ENCODE measurements at regions not wholly inside any gene's neighbourhood (a gene's known extent, or its start where the extent isn't known, plus 50 kb on each side); places are given as distances from the start of the nearest gene placed in this dataset.
A peak's percentile ranks its signal among the peaks of the same experiment; 100 is the strongest.
"Not testable (repeated sequence)": the region's sequence is repeated elsewhere in the genome, so short reads cannot be mapped to it uniquely, and the experiment has no call there.

- DNase-seq (ENCODE audit: low read depth) = peak; percentile 83
Observed at GRCh38 chr17:64739316-64740058, 77.4 kb upstream of the SMURF2 start.

DNA sequence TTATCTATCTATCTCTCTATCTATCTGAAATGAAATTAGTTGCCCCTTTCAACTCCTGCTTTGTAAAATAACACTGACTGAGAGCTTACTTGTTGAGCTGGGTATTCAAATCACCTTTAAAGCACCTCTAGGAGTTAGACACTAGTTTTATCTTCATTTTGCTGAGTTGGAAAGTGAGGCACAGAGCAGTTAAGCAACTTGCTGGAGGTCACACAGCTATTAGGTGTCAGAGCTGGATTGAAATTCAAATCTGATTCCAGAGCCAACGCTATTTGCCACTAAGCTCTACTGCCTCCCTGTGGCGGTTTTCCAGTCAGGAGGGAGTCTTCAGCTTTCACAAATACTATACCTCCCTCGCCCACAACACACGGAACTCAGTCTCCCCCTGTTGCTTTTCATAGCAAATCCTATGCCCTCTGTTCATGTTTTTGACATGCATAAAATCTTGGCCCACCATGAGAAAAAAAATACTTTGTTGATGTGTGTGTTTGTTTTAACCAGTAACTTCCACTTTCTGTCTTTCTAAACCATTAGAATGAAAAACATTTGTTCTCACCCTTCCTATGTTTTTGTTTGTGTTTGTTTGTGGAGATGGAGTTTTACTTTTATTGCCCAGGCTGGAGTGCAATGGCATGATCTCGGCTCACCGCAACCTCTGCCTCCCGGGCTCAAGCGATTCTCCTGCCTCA lies 74.8 kb upstream of the SMURF2 start:
- no peak overlapping the region for H3K4me3 ChIP-seq (ENCODE audit: low read depth, low read length)
- DNase-seq (ENCODE audit: low read depth) = no peak

More at GRCh38 chr17:64739316-64740058, 77.4 kb upstream of the SMURF2 start:
- no peak overlapping the region for H3K4me3 ChIP-seq (ENCODE audit: low read depth, low read length)

DNA sequence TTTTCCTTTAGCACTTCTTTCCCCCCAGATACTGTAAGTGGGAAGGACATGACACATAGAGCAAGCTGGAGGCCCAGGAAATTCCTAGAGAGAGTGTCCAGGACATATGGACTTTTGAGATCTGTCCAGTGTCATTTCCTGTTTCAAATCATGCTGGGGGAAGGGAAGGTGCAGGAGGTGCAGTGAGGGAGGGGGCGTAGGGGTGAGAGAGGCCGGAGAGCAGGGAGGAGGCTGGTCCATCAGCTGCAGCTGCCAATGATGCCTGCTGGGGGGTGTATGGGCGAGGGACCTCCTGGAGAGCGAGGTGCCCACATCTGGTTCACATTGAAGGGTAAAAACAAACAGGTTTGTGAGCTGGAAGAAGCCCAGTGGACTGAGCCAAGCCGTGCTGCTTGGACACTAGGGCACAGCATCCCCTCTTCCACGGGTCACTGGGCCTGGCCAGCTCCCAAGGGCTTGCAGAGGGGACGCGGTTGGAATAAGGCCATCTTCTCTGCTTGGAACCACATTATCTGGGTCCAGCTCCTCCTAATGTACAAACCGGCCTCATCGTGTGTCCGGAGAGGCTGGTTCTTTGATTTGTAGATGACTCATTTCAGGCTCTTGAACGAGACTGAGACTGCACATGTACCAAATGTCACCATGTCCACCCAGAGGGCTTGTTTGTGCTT lies 70.4 kb upstream of the SMURF2 start:
- DNase-seq (ENCODE audit: low read depth) = no peak
- no peak overlapping the region for H3K4me3 ChIP-seq (ENCODE audit: low read depth, low read length)

GRCh38 chr17:64730023-64730422 lies 67.9 kb upstream of the SMURF2 start:
- not testable (repeated sequence) for DNase-seq (ENCODE audit: low read depth); H3K4me3 ChIP-seq (ENCODE audit: low read depth, low read length)

DNA sequence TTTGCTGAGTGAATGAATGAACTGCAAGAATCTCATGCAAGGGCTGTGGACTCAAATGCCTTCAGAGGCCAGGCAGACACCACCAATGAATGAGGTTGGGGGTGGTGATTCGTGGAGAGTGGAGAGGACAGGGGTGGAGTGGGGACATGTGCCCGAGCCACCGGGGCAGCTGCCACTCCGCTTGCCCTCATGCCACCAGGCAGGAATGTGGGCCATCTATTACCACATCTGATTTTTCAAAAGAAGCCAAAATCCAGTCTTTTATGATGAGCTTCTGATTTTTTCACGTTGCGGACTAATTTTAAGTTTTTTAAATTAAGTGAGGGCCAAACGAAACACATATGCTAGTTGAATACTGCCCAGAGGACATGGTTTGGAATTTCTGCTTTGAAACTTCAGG lies 67.1 kb upstream of the SMURF2 start:
- no peak for DNase-seq (ENCODE audit: low read depth)
- H3K4me3 ChIP-seq (ENCODE audit: low read depth, low read length) = no peak overlapping the region

DNA sequence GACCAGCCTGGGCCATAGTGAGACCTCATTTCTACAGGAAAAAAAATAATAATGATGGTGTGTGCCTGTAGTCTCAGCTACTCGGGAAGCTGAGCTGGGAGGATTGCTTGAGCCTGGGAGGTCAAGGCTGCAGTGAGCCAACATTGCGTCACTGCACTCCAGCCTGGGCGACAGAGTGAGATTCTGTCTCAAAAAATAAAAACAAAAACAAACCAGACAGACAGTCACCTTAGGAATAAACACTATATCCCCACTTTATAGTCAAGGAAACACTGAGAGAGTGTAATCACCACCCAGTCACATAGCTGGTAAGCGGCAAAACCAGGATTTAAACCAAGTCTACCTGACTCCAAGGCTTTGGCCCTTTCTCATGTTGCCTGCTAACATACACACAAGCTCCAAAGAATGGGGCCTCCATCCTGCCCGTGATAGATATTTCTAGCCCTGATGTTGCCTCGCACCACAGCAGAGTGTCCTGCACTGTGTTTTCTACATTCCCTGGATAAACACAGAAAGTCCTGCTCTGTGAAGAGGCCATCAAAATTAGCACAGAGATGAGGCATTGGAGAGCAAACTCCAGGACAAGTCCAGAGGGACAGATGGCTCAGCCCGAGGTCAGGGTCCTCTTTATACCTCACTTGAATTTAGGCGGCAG lies 66.1 kb upstream of the SMURF2 start:
- no peak for DNase-seq (ENCODE audit: low read depth)
- no peak overlapping the region for H3K4me3 ChIP-seq (ENCODE audit: low read depth, low read length)

GRCh38 chr17:64726025-64726424 lies 63.9 kb upstream of the SMURF2 start:
- DNase-seq (ENCODE audit: low read depth); H3K4me3 ChIP-seq (ENCODE audit: low read depth, low read length): not testable (repeated sequence)

DNA sequence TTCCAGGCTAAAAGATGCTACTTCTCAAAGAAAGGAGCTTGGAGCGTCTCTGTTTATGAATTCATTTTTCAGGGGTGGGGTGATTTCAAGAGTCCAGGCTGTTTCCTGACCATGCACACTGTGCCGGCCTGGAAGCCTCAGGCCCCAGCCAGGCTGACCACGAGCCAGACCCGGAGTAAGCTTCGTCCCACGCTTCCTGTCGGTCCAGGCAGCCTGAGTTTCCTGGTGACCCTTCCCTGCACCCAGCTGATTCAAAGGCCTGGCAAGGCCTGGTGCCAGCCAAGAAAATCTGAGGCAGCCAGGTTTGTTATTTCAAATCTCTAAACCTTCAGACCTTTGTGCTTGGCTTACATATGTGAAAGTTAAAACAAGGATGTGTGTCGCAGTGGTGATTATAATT lies 62.1 kb upstream of the SMURF2 start:
- not testable (repeated sequence) for DNase-seq (ENCODE audit: low read depth); H3K4me3 ChIP-seq (ENCODE audit: low read depth, low read length)

DNA sequence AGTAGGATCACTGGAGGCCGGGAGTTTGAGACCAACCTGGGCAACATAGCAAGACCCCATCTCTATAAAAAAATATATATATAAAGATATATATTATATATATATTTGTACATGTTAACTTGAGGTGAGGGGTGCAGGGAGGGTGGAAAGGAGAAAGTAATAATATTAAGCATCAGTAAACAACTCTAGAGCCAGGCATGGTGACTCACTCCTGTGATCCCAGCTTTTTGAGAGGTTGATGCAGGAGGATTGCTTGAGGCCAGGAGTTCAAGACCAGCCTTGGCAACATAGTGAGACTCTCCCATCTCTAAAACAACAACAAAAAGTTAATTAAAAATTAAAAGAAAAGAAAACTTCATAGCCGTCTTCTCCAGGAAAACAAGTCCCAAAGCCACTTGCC lies 61.7 kb upstream of the SMURF2 start:
- H3K4me3 ChIP-seq (ENCODE audit: low read depth, low read length) = no peak overlapping the region
- DNase-seq (ENCODE audit: low read depth) = no peak

DNA sequence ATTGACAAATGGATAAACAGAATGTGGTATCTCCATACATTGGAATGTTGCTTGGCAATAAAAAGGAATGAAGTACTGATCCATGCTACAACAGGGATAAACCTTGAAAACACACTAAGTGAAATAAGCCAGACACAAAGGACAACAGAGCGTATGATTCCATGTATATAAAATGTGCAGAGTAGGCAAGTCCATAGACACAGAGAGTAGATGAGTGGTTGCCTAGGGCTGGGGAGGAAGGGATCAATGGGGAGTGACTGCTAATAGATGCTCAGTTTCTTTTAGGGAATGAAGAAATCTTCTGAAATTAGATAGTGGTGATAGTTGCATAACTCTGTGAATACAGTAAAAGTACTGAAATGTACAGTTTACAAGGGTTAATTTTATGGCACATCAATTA lies 59.4 kb upstream of the SMURF2 start:
- not testable (repeated sequence) for H3K4me3 ChIP-seq (ENCODE audit: low read depth, low read length); DNase-seq (ENCODE audit: low read depth)

DNA sequence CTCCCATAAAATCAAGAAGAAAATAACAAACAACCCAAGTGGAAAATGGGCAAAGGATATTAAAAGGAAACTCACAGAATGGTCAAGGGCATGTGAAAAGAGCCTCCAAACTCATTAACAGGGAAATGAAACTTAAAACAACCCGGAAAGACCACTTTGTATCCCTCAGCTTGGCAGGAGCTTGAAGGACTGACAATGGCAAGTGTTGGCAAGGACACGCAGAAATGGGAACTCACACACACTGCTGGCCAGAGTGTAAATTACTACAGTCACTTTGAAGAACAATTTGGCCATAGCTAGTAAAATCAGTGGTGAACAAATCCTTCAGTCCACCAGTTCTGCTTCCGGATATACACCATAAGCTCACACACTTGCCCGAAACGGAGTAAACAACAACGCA lies 58.1 kb upstream of the SMURF2 start:
- not testable (repeated sequence) for H3K4me3 ChIP-seq (ENCODE audit: low read depth, low read length); DNase-seq (ENCODE audit: low read depth)

DNA sequence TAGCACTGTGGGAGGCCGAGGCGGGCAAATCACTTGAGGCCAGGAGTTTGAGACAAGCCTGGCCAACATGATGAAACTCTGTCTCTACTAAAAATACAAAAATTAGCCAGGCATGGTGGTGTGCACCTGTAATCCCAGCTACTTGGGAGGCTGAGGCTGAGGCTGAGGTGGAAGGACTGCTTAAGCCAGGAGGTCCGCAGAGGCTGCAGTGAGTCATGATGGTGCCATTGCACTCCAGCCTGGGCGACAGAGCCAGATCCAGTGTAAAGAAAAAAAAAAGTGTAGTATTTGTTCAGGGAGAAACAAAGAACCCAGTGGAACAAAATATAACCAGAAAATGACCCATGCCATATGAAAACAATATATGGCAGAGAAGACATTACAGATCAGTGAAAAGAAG lies 57.4 kb upstream of the SMURF2 start:
- not testable (repeated sequence) for DNase-seq (ENCODE audit: low read depth); H3K4me3 ChIP-seq (ENCODE audit: low read depth, low read length)

DNA sequence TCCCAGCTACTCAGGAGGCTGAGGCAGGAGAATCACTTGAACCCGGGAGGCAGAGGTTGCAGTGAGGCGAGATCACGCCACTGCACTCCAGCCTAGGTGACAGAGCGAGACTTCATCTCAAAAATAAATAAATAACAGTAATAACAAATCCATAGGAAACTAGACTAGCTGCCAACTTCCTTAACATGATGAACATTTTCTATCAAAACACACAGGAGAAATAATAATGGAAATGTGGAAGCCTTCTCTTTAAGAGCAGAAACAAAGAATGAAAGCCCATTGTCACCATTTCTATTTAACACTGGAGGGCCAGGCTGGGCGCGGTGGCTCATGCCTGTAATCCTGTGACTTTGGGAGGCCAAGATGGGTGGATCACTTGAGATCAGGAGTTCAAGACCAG lies 56.7 kb upstream of the SMURF2 start:
- H3K4me3 ChIP-seq (ENCODE audit: low read depth, low read length); DNase-seq (ENCODE audit: low read depth): not testable (repeated sequence)

DNA sequence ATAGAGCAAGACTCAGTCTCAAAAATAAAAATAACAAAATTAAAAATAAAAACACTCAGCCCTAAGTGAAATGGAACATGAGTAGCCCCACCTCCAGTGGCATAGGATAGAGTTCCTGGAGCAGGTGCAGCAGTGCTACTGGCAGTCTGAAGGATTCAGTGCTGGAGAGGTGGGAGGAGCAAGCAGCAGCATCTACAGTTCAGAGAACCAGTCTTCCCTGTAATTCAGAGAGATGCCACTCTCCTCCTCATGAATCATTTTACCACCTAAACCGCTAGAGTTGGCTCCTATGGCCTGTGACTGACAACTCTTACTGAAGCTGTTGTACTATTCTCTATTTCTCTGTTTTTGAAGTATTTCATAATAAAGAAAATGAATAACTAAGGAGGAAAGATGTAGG lies 56.0 kb upstream of the SMURF2 start:
- DNase-seq (ENCODE audit: low read depth) = no peak
- no peak overlapping the region for H3K4me3 ChIP-seq (ENCODE audit: low read depth, low read length)

DNA sequence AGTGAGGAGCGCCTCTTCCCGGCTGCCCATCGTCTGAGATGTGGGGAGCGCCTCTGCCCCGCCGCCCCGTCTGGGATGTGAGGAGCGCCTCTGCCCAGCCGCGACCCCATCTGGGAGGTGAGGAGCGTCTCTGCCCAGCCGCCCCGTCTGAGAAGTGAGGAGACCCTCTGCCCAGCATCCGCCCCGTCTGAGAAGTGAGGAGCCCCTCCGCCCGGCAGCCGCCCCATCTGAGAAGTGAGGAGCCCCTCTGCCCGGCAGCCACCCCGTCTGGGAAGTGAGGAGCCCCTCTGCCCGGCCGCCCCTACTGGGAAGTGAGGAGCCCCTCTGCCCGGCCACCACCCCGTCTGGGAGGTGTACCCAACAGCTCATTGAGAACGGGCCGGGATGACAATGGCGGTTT lies 54.4 kb upstream of the SMURF2 start:
- H3K4me3 ChIP-seq (ENCODE audit: low read depth, low read length); DNase-seq (ENCODE audit: low read depth): not testable (repeated sequence)

- not testable (repeated sequence) for H3K4me3 ChIP-seq (ENCODE audit: low read depth, low read length); DNase-seq (ENCODE audit: low read depth)
Observed at GRCh38 chr17:64713786-64714185, 51.7 kb upstream of the SMURF2 start.

- DNase-seq (ENCODE audit: low read depth) = not testable (repeated sequence)
Observed at GRCh38 chr17:64712557-64713351, 50.6 kb upstream of the SMURF2 start.

More at GRCh38 chr17:64712557-64713351, 50.6 kb upstream of the SMURF2 start:
- not testable (repeated sequence) for H3K4me3 ChIP-seq (ENCODE audit: low read depth, low read length)

Measured in skeletal muscle cell (primary cell).